HS-5 (cell line): ENCODE measurements at regions not wholly inside any gene's neighbourhood (a gene's known extent, or its start where the extent isn't known, plus 50 kb on each side); places are given as distances from the start of the nearest gene placed in this dataset.

Experiments
- DNase-seq: peaks from one replicate; pipeline ENCODE4 v3.0.0-alpha.2; 2012; ENCODE audit warnings: low read depth

GRCh38 chr1:168455764-168456163 is 88.0 kb downstream of the XCL2 start:
- no peak for DNase-seq

GRCh38 chr1:168454211-168454815 is 89.5 kb downstream of the XCL2 start:
- DNase-seq: peak; percentile 52

GRCh38 chr1:168453056-168453455 is 90.7 kb downstream of the XCL2 start:
- DNase-seq: no peak

DNA sequence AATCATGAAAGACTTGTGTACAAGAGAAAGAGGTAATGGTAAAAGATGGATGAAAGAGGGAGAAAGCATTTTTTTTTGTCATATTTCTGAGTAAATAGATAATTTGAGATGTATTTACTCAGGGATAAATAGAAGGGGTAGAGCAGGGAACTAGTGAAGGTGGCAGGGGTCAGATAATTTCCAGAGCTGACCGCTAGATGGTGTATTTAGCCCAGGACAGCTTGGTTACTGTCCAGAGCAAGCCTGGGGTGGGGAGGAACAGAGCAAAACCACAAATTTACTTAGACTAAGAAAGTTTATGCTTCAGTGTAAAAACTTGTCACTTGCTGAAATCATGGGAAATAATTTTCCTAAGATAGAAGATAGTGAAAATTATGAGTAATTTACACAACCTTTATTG is 91.5 kb downstream of the XCL2 start:
- DNase-seq: no peak

- DNase-seq: no peak
Observed at GRCh38 chr1:168447871-168448270, 95.9 kb downstream of the XCL2 start.

- DNase-seq: no peak
Observed at GRCh38 chr1:168446081-168446480, 97.7 kb downstream of the XCL2 start.

DNA sequence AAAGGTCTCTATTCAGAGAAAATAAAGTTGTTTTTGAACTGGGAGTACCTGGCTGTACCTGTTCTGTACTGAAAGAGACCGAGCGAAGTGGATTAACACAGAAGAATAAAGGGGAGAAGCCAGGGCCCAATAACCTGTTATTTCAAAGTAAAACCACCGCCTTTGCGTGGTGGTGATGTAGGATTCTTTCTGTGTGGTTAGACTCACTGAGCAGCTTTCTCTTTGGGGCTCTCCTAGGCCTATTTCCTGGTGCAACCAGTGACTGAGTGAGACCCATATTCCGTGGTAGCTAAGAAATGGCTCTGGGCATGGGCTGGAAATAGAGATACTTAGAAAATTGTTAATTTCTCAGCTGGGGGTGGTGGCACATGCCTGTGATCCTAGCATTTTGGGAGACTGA is 99.9 kb downstream of the XCL2 start:
- DNase-seq: no peak

DNA sequence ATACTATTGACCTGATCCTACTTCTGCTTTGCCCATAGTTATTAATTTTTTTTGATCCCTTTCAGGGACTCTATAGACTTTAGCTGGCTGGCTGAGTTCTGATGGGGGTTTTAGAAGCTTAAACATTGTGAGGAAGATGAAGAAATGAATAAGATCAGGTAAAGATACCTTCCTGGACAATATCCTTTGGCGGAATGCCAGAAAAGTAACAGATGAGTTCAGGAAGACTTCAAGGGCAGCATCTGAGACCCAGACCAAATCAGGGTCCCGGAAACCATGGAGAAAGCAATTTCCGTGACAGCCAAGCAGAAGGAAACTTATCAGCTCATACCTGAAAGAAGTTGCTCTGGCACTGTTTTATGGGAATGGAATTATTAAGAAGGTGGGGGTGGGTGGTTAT is 100.4 kb downstream of the XCL2 start:
- DNase-seq: no peak

- no peak for DNase-seq
Observed at GRCh38 chr1:168442931-168443330, 100.9 kb downstream of the XCL2 start.

- no peak for DNase-seq
Observed at GRCh38 chr1:168441745-168442144, 102.1 kb downstream of the XCL2 start.

DNA sequence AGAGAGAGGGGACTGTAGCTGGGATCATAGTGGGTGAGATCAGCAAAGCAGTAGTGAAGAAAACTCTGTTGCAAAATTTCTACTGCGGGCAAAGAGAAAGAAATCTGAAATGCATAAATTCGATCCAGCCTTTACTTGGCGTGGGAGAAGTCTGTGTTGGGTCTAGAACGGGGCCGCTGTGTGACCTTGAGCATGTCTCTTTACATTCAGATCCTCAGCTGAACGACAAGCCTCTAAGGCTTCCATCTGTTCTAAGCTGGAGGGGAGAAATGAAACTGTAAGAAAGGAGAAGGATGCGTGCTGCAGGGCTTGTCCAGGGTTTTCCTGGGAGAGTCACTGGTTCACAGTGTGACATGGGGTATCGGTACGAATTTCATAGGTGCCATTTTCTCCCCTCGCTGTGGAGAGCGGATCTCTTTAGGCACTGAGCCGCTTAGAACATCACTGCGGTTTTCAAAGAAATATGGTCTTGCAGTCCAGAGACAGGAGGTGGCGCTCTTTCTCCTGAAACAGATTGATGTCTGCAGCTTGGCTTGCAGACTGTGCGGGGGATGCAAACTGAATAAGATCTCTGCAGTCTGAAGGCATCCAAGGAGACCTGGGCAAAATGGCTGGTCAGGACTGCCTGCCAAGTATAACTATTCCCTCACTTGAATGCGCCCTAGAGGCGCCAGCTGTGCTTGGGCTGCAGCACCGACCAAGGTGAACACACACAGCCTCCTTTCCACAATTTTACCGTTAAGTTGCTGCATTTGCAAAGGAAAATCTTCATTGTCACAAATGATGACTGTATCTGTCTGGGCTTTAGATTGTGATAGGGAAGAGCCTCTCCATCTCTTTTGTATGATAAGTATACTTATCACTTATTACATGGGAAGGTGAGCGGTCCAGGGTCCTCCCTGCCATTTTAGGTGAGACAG is 104.1 kb downstream of the XCL2 start:
- DNase-seq: peak; percentile 49

DNA sequence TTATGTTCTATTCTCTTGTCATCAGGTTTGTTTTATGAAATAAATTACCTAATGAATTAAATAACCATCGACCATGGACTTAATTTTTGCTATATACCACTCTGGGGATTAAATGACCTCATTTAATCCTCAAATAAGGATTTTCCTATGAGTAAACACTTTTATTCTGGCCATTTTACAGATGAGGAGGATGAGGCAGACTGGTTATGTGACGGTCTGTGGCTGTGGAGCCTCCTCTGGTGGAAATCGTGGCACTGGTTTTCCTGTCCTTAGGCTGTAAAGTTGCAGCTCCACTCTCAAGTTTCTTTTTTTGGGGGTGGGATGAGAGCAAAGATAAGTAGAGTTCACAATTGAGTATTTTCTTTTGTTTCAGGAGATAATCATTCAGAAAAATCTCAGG is 105.2 kb downstream of the XCL2 start:
- no peak for DNase-seq

- DNase-seq: no peak
Observed at GRCh38 chr1:168437821-168438220, 106.0 kb downstream of the XCL2 start.

DNA sequence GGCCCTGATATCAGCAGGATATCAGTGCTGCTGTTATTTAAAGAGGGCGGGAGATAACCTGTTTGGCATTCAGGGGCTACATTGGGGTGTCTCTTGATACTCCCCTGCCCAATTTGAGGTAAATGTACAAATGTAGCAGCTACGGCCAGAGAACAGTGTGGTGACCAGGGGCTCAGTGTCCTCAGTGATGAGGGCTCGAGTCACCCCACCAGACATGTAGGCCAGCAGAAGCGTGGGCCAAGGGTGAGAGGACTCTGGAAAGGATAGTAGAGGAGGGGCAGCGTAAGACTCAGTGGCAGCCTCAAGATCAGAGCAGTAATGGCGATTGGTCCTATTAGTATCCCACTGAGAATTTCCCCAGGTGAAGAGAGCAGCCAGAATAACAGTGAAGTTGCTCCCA is 108.4 kb downstream of the XCL2 start:
- no peak for DNase-seq

DNA sequence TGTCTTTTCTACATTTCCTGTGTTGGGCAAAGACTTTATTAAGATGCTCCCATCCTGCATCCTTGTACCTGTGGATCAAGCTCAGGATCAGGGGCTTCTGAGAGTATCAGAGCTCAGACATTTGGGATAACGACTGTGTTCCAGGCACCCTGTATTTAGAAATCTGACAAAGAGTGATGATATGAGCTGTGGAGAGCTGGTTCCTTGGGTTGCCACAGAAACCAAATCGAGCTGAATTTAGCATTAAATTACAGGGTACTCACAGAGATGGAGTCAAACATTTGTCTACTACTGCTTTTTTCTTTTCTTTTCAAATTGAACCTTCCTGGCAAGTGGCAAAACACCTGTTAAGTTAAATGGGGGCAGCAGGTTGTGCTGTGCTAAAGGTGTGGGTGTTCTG is 110.6 kb downstream of the XCL2 start:
- DNase-seq: no peak

DNA sequence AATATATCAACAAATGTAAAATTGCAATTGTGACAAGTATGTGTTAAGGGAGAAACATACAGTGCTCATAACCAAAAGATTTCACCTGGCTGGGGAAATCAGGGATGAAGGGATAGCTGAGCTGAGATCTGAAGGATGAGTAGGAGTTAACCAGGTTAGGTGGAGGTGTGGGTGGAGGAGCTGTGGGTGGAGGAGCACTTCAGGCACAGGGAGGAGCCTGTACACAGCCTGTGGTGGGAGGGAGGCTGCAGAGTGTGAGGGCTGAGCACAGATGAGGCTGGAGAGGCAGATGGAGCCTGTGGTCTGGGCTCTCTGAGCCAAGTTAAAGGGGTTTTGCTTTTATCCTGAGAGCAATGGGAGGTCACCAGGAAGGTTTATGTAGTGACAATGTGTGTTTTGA is 111.9 kb downstream of the XCL2 start:
- no peak for DNase-seq

GRCh38 chr1:168430321-168430720 is 113.5 kb downstream of the XCL2 start:
- no peak for DNase-seq

- DNase-seq: no peak
Observed at GRCh38 chr1:168428063-168428731, 115.6 kb downstream of the XCL2 start.

DNA sequence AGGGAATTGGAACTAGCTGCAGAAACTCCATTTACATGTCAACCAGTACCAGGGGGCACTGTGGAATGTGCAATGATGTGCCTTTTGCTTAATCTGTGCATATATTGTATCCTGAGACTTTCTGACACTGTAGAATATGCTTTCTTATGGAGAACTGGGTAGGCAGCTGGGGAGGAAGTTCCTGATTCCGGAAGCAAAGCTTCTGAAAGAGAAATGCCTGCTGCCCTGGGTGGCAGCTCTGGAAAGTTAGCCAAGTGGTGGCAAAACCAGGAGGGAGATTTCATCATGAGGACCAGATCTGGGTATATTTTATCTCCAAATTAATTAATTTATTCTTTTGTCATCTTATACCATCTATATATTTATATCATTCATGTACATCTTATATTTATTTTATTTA is 116.7 kb downstream of the XCL2 start:
- no peak for DNase-seq

- DNase-seq: no peak
Observed at GRCh38 chr1:168424281-168424680, 119.5 kb downstream of the XCL2 start.

GRCh38 chr1:168422203-168422847 is 121.5 kb downstream of the XCL2 start:
- DNase-seq: no peak

DNA sequence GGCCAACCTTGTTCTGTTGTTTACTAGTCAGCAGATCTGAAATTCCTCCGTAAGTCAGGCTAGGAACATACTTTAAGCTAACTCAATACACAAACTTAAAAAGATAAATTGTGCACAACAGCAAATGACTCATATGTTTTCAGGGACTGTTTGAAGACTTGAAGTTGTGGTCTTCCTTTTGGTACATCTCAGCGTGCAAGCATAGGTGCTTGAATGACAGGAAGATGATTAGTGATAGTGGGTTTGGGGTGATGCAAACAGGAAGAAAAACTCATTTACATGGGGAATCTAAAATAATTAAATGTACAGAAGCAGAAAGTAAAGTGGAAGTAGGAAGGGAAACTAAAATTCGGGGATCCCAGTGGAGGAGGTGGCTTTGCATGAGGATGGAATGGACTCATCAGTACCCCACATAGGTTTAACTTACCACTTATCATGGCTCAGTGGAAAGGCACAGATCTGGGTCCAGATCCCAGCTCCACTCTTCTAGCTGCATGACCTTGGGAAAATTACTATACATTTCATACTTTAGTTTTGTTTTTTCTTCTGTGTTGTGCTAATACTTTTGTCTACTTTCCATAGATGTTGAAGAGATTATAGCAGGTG is 122.3 kb downstream of the XCL2 start:
- DNase-seq: no peak
